ENCODE measurements at regions not wholly inside any gene's neighbourhood (a gene's known extent, or its start where the extent isn't known, plus 50 kb on each side); places are given as distances from the start of the nearest gene placed in this dataset.

- DNase-seq: no peak
Observed at GRCh38 chr3:34323517-34323916, 525.1 kb downstream of the PDCD6IP start.

- no peak for DNase-seq
Observed at GRCh38 chr3:34346656-34347055, 548.2 kb downstream of the PDCD6IP start.

- no peak for DNase-seq
Observed at GRCh38 chr3:34351882-34352777, 553.7 kb downstream of the PDCD6IP start.

GRCh38 chr3:34352778-34353331 is 554.4 kb downstream of the PDCD6IP start:
- DNase-seq: no peak

GRCh38 chr3:34357461-34357860 is 559.0 kb downstream of the PDCD6IP start:
- DNase-seq: no peak

GRCh38 chr3:34359064-34359463 is 560.6 kb downstream of the PDCD6IP start:
- DNase-seq: no peak

GRCh38 chr3:34360713-34361112 is 562.3 kb downstream of the PDCD6IP start:
- DNase-seq: no peak

GRCh38 chr3:34361921-34362320 is 563.5 kb downstream of the PDCD6IP start:
- no peak for DNase-seq

- DNase-seq: no peak
Observed at GRCh38 chr3:34362910-34363309, 564.5 kb downstream of the PDCD6IP start.

GRCh38 chr3:34363881-34364280 is 565.5 kb downstream of the PDCD6IP start:
- DNase-seq: no peak

GRCh38 chr3:34364335-34364734 is 565.9 kb downstream of the PDCD6IP start:
- DNase-seq: no peak

GRCh38 chr3:34365231-34365630 is 566.8 kb downstream of the PDCD6IP start:
- DNase-seq: no peak

- no peak for DNase-seq
Observed at GRCh38 chr3:34365771-34366170, 567.3 kb downstream of the PDCD6IP start.

- no peak for DNase-seq
Observed at GRCh38 chr3:34367521-34367920, 569.1 kb downstream of the PDCD6IP start.

GRCh38 chr3:34374521-34374920 is 576.1 kb downstream of the PDCD6IP start:
- no peak for DNase-seq

- no peak for DNase-seq
Observed at GRCh38 chr3:34376691-34377090, 578.3 kb downstream of the PDCD6IP start.

GRCh38 chr3:34377961-34378360 is 579.5 kb downstream of the PDCD6IP start:
- DNase-seq: no peak

GRCh38 chr3:34381243-34381642 is 582.8 kb downstream of the PDCD6IP start:
- no peak for DNase-seq

- no peak for DNase-seq
Observed at GRCh38 chr3:34382859-34383258, 584.4 kb downstream of the PDCD6IP start.

- no peak for DNase-seq
Observed at GRCh38 chr3:34386309-34386708, 587.9 kb downstream of the PDCD6IP start.

- DNase-seq: no peak
Observed at GRCh38 chr3:34387826-34388564, 589.6 kb downstream of the PDCD6IP start.

- DNase-seq: no peak
Observed at GRCh38 chr3:34388830-34389229, 590.4 kb downstream of the PDCD6IP start.

GRCh38 chr3:34394978-34395748 is 596.7 kb downstream of the PDCD6IP start:
- DNase-seq: no peak

Measured in 8988T (cell line).